SJSA1 (cell line): ENCODE measurements at regions not wholly inside any gene's neighbourhood (a gene's known extent, or its start where the extent isn't known, plus 50 kb on each side); places are given as distances from the start of the nearest gene placed in this dataset.
"Not testable (repeated sequence)": the region's sequence is repeated elsewhere in the genome, so short reads cannot be mapped to it uniquely, and the experiment has no call there.

ENCODE experiments used
- DNase-seq, 2 experiments: peaks; one replicate each; pipeline ENCODE4 v3.0.0-alpha.2; 2015 to 2020; ENCODE audit warnings: low spot score in 2 of 2, low read depth in 1 of 2
- H3K27ac ChIP-seq: fragments of 250-450 bp; sonication (Bioruptor Pico); 2 replicates; pipeline ENCODE4 v1.5.1; 2020; ENCODE audit warnings: mild to moderate bottlenecking, moderate library complexity
- H3K27me3 ChIP-seq: fragments of 250-450 bp; sonication (Bioruptor Pico); replicated peaks from 2 replicates; pipeline ENCODE4 v1.5.1; 2020; ENCODE audit warnings: mild to moderate bottlenecking, moderate library complexity
- H3K36me3 ChIP-seq: fragments of 250-450 bp; sonication (Bioruptor Pico); 2 replicates; pipeline ENCODE4 v1.5.1; 2020; ENCODE audit warnings: mild to moderate bottlenecking
- H3K4me1 ChIP-seq: fragments of 250-450 bp; sonication (Bioruptor Pico); replicated peaks from 2 replicates; pipeline ENCODE4 v1.6.1; 2021; ENCODE audit warnings: mild to moderate bottlenecking
- H3K4me3 ChIP-seq: fragments of 250-450 bp; sonication (Bioruptor Pico); 2 replicates; pipeline ENCODE4 v1.5.1; 2020; ENCODE audit warnings: mild to moderate bottlenecking
- H3K9me3 ChIP-seq: fragments of 250-450 bp; sonication (Bioruptor Pico); replicated peaks from 2 replicates; pipeline ENCODE4 v1.5.1; 2020; ENCODE audit warnings: mild to moderate bottlenecking

DNA sequence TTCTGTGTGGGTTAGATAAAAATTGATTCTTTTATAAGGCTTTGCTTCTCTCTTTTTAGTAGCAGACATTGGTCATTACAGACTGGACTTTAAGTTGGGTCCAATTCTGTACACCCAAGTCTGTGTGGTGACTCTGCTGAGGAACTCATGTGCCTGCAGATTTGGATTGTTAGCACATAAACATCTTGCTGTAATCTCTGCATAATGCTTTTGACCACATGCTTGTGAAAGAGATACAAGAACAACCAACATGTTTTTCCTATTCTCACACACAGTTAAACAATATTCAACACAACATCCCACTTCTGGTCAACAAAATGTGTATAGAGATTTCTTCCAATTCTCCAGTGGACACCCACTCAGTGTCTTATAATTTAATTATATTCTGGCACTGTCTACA, 270.1 kb downstream of the RDH14 start:
- DNase-seq = no peak

DNA sequence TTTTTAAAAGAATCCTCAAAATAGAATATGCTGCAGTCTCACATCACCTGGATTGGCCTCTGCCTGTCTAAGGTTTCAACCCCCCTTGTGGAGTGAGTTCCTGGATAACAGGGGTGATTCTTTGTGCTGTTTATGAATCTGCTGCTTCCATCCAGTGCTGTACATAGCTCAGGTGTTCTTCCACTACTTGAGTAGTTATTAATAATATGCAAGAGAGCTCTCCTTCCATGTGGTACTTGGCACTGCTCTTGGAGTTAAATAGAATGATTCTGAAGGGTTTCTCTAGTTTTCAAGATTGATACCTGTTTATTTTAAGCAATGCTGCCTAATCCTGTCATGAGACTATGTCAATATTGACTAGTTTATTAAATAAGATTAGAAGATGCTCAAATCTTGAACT, 273.6 kb downstream of the RDH14 start:
- DNase-seq = no peak
- Histone ChIP-seq H3K4me3 (no peak overlapping the region), H3K4me1 (no peaks in the 10 kb centered on the region), H3K27me3 (no peaks in the 10 kb centered on the region), H3K9me3 (no peaks in the 10 kb centered on the region), H3K27ac (no peak overlapping the region), H3K36me3 (no peaks in the 10 kb centered on the region)

More for the DNA sequence above, 270.1 kb downstream of the RDH14 start:
- Histone ChIP-seq H3K4me3 (no peak overlapping the region), H3K36me3 (no peaks in the 10 kb centered on the region), H3K27ac (no peak overlapping the region), H3K9me3 (no peaks in the 10 kb centered on the region), H3K4me1 (no peaks in the 10 kb centered on the region), H3K27me3 (no peaks in the 10 kb centered on the region)

DNA sequence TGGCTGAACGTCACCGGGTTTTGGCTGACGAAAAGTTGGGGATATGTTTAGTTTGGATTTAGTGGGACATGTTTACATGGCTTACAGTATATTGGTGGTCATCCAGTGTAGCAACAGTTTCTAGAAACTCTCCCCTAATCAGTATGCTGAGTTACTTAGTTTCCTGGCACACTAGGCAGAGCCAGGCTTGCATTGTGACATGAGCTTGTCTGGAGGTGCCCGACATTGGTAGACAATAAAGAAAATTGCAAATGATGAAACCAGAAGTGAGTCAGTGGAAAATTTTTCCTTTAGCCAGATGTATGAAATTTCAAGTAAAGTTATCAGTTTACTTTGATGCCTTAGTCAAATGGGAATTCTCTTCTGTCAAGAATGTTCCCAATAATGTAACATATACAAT, 276.1 kb downstream of the RDH14 start:
- no peak for DNase-seq
- no peaks in the 10 kb centered on the region for H3K36me3 ChIP-seq

DNA sequence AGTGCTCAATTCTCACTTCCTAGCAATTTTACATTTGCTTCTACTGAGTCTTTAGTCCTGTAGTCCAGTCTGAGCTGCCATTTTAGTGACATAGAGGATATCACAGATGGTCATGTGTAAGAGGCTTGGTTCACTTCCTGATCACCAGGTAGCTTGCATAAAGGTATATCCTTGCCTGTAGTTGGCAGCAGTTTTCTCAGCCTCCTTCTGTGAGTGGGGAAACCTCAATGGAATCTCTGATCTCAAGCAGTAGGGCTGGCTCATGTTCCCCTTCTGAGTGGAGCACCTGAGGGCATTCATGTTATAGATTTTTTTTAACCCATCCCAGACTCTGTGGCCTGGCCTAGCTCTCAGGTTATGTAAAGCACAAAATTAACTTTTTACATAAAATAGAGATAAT, 278.4 kb downstream of the RDH14 start:
- no peak for DNase-seq
- Histone ChIP-seq H3K4me1 (no peaks in the 10 kb centered on the region), H3K4me3 (no peak overlapping the region), H3K36me3 (no peaks in the 10 kb centered on the region), H3K9me3 (no peaks in the 10 kb centered on the region), H3K27me3 (no peaks in the 10 kb centered on the region), H3K27ac (no peak overlapping the region)

More for the DNA sequence above, 276.1 kb downstream of the RDH14 start:
- Histone ChIP-seq H3K4me1 (no peaks in the 10 kb centered on the region), H3K4me3 (no peak overlapping the region), H3K27ac (no peak overlapping the region), H3K27me3 (no peaks in the 10 kb centered on the region), H3K9me3 (no peaks in the 10 kb centered on the region)

DNA sequence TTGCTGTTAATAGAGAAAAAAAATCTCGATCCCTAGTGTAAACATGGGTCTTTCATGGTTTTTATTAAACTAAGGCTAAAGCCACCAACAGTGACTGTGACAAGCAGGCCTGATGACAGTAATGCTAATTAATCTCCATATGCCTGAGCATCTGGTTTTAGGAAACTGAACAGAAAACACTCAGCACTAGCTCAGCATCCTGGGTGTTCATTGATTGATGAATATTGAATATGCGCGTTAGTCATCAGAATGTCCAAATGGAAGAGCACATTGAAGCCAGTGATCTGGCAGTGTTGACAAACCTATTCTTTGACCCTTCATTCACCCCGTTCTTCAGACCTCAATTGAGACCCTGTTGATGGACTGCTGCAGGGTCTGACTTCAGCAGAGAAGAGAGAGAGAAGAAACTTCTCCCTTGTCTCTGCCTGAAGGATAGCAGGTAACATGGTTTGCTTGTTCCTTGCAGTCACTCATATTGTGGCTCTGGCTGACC, 283.8 kb downstream of the RDH14 start:
- no peaks in the 10 kb centered on the region for H3K4me1 ChIP-seq
- no peaks in the 10 kb centered on the region for H3K27me3 ChIP-seq
- H3K36me3 ChIP-seq = no peaks in the 10 kb centered on the region
- no peak for DNase-seq
- no peak overlapping the region for H3K4me3 ChIP-seq
- H3K27ac ChIP-seq = no peak overlapping the region
- no peaks in the 10 kb centered on the region for H3K9me3 ChIP-seq

DNA sequence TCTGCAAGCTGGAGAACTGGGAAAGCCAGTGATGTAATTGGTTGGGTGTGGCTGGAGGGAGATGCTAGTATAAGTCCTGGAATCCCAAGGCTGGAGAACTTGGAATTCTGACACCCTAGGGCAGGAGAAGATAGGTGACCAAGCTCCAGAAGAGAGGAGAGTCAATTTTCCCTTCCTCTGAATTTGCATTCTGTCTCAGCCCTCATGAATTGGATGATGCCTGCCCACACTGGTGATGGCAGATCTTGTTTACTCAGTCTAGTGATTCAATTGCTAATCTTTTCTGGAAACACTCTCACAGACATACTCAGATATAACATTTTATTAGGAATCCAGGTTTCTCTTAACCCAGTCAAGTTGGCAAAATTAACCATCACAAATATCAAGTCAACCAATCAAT, 287.2 kb downstream of the RDH14 start:
- H3K4me3 ChIP-seq = no peak overlapping the region
- H3K36me3 ChIP-seq = no peaks in the 10 kb centered on the region
- no peak for DNase-seq
- no peaks in the 10 kb centered on the region for H3K4me1 ChIP-seq
- H3K9me3 ChIP-seq = no peaks in the 10 kb centered on the region
- no peak overlapping the region for H3K27ac ChIP-seq
- H3K27me3 ChIP-seq = no peaks in the 10 kb centered on the region

DNA sequence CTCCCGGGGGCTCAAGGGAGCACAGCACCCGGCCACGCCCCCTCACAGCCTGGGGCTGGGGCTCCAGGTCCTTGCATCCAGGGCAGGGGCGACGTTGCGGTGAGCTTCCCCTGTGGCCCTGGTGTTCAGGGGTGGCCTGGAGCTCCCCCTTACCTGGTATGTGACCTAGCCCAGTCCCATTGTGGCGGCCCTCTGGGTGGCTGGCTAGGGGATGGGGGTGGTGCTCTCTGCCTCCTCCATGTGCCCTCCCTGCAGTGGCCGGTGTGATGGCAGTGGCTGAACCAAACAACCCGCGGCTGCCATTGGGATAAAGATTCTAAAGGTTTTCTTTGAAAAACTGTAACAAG, 288.3 kb downstream of the RDH14 start:
- no peak overlapping the region for H3K27ac ChIP-seq
- no peaks in the 10 kb centered on the region for H3K4me1 ChIP-seq
- DNase-seq = no peak
- no peaks in the 10 kb centered on the region for H3K27me3 ChIP-seq
- no peaks in the 10 kb centered on the region for H3K9me3 ChIP-seq
- no peak overlapping the region for H3K4me3 ChIP-seq
- no peaks in the 10 kb centered on the region for H3K36me3 ChIP-seq

DNA sequence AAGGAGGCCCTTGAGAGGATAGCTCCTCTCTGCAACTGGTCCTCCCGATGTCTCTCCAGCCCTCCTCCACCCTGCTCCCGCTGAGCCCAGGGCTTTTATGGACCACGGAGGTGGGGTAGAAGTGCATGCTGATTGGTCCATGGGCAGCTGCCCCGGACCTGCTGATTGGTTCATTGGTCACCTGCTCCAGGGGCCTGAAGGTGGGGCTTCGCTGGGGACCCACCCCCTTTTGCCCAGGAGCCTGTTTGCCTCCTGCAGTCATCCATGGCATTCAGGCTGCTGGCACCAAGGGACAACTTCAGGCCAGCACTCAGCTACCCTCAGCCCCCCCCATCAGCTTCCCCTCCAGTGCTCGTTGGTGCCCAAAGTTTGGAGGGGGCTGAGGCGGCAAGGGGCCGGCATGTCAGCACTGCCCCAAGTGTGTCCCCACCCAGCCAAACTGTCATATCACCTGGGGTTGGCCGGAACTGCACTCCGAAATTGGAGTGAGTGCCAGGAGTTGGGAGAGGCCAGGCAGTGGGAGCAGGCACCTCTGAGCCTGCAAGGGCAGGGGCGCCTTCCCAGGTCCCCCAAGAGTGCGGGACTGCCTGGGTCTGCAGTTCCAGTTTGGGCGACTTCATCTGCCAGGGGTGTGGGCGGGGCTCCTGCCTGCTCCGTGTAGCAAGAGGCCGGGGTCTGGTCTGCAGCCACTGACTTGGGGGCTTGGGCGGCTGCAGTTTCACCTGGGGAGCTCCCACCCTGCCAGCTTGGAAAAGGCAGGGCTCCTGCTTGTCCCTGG, 288.9 kb downstream of the RDH14 start:
- no peaks in the 10 kb centered on the region for H3K27me3 ChIP-seq
- no peak for DNase-seq
- no peak overlapping the region for H3K27ac ChIP-seq
- no peaks in the 10 kb centered on the region for H3K36me3 ChIP-seq
- H3K4me3 ChIP-seq = no peak overlapping the region
- no peaks in the 10 kb centered on the region for H3K9me3 ChIP-seq
- no peaks in the 10 kb centered on the region for H3K4me1 ChIP-seq

DNA sequence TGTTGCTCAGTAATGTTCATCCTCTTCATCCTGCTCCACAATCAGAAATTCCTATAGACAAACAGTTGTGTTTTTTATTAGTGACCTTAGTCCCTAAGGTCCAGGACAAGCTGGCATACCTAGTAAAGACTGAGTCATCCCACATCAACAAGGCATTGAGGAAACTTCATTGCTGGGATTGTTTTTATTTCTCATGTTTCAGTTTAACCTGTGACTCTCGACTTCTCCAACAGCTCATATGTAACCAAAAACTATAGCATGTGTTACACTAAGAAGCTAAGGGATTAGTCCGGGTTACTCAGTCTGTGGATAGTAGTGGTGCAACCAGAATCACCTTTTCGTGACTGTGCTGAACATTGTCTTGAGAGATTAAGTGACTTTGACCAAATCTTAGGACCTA, 292.1 kb downstream of the RDH14 start:
- Histone ChIP-seq H3K27ac (no peak overlapping the region), H3K4me1 (no peaks in the 10 kb centered on the region), H3K36me3 (no peaks in the 10 kb centered on the region), H3K27me3 (no peaks in the 10 kb centered on the region), H3K4me3 (no peak overlapping the region), H3K9me3 (no peaks in the 10 kb centered on the region)
- DNase-seq = no peak

DNA sequence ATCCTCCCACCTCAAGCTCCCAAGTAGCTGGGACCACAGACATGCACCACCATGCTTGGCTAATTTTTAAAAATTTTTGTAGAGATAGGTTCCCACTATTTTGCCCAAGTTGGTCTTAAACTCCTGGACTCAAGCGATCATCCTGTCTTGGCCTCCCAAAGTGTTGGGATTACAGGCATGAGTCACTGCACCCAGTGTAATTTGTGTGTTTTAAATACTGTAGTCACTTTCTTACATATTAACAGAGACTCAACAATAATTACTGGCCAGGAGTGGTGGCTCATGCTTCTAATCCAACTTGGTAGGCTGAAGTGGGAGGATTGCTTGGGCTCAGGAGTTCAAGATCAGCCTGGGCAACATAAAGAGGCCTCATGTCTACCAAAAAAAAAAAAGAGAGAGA, 293.0 kb downstream of the RDH14 start:
- DNase-seq = no peak
- no peak overlapping the region for H3K27ac ChIP-seq
- H3K27me3 ChIP-seq = no peaks in the 10 kb centered on the region
- no peak overlapping the region for H3K4me3 ChIP-seq
- no peaks in the 10 kb centered on the region for H3K9me3 ChIP-seq
- no peaks in the 10 kb centered on the region for H3K36me3 ChIP-seq
- no peaks in the 10 kb centered on the region for H3K4me1 ChIP-seq

DNA sequence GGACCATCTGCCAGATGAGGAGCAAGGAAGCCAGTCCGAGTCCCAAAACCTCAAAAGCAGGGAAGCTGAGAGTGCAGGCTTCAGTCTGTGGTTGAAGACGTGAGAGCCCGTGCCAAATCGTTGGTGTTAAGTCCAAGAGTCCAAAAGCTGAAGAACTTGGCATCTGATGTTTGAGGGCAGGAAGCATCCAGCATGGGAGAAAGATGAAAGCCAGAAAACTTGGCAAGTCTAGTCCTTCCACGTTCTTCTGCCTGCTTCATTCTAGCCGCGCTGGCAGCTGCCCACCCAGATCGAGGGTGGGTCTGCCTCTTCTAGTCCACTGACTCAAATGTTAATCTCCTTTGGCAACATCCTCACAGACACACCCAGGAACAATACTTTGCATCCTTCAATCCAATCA, 293.8 kb downstream of the RDH14 start:
- DNase-seq, H3K4me1 ChIP-seq, H3K27ac ChIP-seq, H3K9me3 ChIP-seq, H3K36me3 ChIP-seq, H3K4me3 ChIP-seq, H3K27me3 ChIP-seq: not testable (repeated sequence)

DNA sequence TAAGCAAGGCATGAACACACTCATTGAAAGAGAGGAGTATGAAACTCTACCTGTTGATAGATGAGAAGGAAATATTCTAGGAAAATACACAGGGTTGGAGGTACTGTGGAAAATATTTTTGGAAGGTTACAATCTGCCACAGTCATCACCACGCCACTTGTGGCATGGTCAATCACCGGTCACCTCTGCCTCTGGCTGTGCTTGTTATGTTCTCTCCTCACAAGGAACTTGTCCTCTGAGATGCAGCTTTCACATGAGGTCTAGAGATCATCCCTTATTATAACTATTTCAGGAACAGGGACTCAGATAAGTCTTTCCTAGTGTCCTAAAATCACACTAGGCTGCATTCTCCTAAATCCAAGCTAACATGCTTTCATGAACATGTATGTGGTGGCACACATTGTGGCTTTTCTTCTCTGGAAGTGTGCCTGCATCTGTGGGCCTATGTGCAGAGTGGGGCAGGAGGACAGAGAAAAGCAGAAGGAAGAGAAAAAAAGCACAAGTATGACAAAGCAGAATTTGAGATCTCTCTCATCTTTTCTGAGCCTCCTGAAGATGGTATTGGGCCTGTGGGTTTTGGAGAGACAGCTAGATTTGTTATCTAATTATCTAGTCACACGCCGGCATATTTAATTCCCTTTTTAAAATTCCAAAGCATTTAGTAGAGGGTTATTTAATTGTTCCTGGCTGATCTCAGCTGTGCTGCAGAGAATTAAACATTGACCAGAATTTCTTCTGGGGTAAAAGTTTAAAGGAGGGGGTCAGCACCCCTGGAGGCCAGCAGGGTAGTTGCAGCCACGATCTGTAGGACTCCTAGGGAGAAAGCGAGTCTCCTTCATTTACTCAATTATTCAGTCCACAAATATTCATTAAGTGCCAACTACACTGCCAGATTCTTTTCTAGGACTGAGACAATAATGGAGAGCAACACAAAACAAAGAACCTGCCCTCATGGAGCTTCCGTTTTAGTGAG, 294.6 kb downstream of the RDH14 start:
- H3K4me3 ChIP-seq = no peak overlapping the region
- H3K27me3 ChIP-seq = no peaks in the 10 kb centered on the region
- DNase-seq = no peak
- no peaks in the 10 kb centered on the region for H3K4me1 ChIP-seq
- no peaks in the 10 kb centered on the region for H3K9me3 ChIP-seq
- no peak overlapping the region for H3K27ac ChIP-seq
- no peaks in the 10 kb centered on the region for H3K36me3 ChIP-seq

DNA sequence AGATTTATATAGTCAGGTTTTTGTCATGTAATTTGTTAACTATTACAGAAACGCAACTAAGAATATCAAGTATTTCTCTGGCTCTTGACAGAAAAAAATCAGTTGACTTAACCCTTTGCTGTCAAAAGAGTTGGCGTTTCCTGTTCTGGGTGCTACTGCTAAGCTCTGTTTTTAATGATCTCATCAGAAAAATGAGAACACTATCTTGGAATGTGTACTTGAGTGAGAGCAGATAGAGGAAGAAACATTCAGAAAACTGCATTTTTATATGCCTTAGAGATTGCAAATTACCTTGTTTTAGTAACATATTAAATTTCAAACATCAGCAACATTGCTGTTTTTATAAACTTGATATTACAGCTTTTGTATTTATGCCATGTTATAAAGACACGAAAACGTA, 297.9 kb downstream of the RDH14 start:
- no peaks in the 10 kb centered on the region for H3K27me3 ChIP-seq
- H3K4me1 ChIP-seq = no peaks in the 10 kb centered on the region
- no peak overlapping the region for H3K27ac ChIP-seq
- no peak overlapping the region for H3K4me3 ChIP-seq
- no peak for DNase-seq
- H3K36me3 ChIP-seq = no peaks in the 10 kb centered on the region
- no peaks in the 10 kb centered on the region for H3K9me3 ChIP-seq

DNA sequence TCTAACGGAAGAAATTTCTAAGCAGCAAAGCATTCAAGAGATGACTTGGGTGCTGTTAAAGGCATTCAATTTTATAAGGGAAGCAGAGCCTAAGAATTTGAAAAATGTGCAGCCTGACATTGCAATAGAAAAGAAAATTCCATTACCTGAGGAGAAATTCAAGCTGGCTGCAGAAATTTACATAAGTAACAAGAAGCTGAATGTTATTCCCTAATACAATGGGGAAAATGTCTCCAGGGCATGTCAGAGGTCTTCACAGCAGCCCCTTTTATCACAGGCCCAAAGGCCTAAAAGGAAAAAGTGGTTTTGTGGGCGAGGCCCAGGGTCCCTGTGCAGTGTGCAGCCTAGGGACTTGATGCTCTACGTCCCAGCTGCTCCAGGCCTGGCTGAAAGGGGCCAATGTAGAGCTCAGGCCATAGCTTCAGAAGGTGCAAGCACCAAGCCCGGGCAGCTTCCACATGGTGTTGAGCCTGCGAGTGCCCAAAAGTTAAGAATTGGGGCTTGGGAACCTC, 306.7 kb downstream of the RDH14 start:
- H3K9me3 ChIP-seq = no peaks in the 10 kb centered on the region
- no peaks in the 10 kb centered on the region for H3K36me3 ChIP-seq
- no peaks in the 10 kb centered on the region; the same call in 1 of the 2 replicates for H3K4me1 ChIP-seq
- no peak overlapping the region for H3K27ac ChIP-seq
- H3K4me3 ChIP-seq = no peak overlapping the region
- H3K27me3 ChIP-seq = no peaks in the 10 kb centered on the region
- DNase-seq = no peak
